ENCODE measurements at regions not wholly inside any gene's neighbourhood (a gene's known extent, or its start where the extent isn't known, plus 50 kb on each side); places are given as distances from the start of the nearest gene placed in this dataset.

DNA sequence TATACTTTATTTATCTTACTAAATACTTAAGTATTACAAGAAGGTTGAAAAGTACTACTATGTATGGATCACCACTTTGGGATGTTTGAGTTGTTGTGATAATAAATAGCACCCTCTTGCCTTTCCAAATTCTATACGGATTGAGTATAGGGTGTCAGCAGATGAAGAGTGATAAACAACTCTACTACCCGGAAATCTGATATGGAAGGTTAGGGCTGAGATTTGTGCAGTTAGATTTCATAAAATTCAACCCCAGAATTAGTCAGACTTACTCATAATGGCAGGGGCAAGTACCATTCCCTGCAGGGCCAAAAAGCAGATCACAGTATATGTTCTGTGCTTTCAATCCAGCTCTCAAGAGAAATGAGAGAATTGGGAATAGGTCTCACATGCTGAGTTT is 1008.9 kb upstream of the PCDH7 start (continued):
- TF ChIP-seq EP300 (IDR thresholded peaks at IDR 0.05; ENCODE audit: borderline replicate concordance in 1 of 2, low read depth in 2 of 2, low read length in 2 of 2) (no peak), POU5F1 (IDR thresholded peaks at IDR 0.05; ENCODE audit: low read depth, low read length) (no peak), CTBP2 (IDR thresholded peaks at IDR 0.05; ENCODE audit: borderline replicate concordance, insufficient read depth, insufficient read length, low read length) (no peak), HDAC2 (IDR thresholded peaks at IDR 0.05; ENCODE audit: borderline replicate concordance in 1 of 2, low read depth in 2 of 2, low read length in 2 of 2) (no peak), TEAD4 (IDR thresholded peaks at IDR 0.05; ENCODE audit: low read depth, low read length) (no peak)
